ENCODE measurements at regions not wholly inside any gene's neighbourhood (a gene's known extent, or its start where the extent isn't known, plus 50 kb on each side); places are given as distances from the start of the nearest gene placed in this dataset.

- intact Hi-C loops (cut with DNase I; ENCODE audit: low total_unique reads) = no loop called here
- TF ChIP-seq POLR2A (IDR thresholded peaks at IDR 0.05) (no peak), POLR2AphosphoS5 (IDR thresholded peaks at IDR 0.05) (no peak), CTCF (IDR thresholded peaks at IDR 0.05) (no peak)
- Histone ChIP-seq H3K9me3 (no peaks in the 10 kb centered on the region), H3K4me3 (no peak overlapping the region), H3K27me3 (no peaks in the 10 kb centered on the region), H3K27ac (no peak overlapping the region), H3K36me3 (no peaks in the 10 kb centered on the region), H3K4me1 (no peaks in the 10 kb centered on the region)
- no peak for DNase-seq (ENCODE audit: low spot score in 2 of 2)
These were observed 76.5 kb upstream of the GPR12 start for GRCh38 chr13:26837102-26837501.

- H3K27me3 ChIP-seq = no peaks in the 10 kb centered on the region
- H3K27ac ChIP-seq = no peak overlapping the region
- intact Hi-C loops (cut with DNase I; ENCODE audit: low total_unique reads) = no loop called here
- H3K4me3 ChIP-seq = no peak overlapping the region
- no peaks in the 10 kb centered on the region for H3K36me3 ChIP-seq
- no peak for TF ChIP-seq CTCF (IDR thresholded peaks at IDR 0.05)
- TF ChIP-seq POLR2AphosphoS5 (IDR thresholded peaks at IDR 0.05) = no peak
- TF ChIP-seq POLR2A (IDR thresholded peaks at IDR 0.05) = no peak
- H3K4me1 ChIP-seq = no peaks in the 10 kb centered on the region
- no peak for DNase-seq (ENCODE audit: low spot score in 2 of 2)
- no peaks in the 10 kb centered on the region for H3K9me3 ChIP-seq
These were observed 76.0 kb upstream of the GPR12 start for GRCh38 chr13:26836626-26837025.

GRCh38 chr13:26834646-26835045 lies 74.1 kb upstream of the GPR12 start:
- DNase-seq (ENCODE audit: low spot score in 2 of 2) = no peak

GRCh38 chr13:26831336-26831908 lies 70.8 kb upstream of the GPR12 start:
- Histone ChIP-seq H3K27ac (no peak overlapping the region), H3K27me3 (no peaks in the 10 kb centered on the region), H3K4me1 (no peaks in the 10 kb centered on the region), H3K36me3 (no peaks in the 10 kb centered on the region), H3K4me3 (no peak overlapping the region), H3K9me3 (no peaks in the 10 kb centered on the region)
- TF ChIP-seq POLR2A (IDR thresholded peaks at IDR 0.05) (no peak), POLR2AphosphoS5 (IDR thresholded peaks at IDR 0.05) (no peak), CTCF (IDR thresholded peaks at IDR 0.05) (no peak)
- no peak for DNase-seq (ENCODE audit: low spot score in 2 of 2)
- intact Hi-C loops (cut with DNase I; ENCODE audit: low total_unique reads) = no loop called here

More at GRCh38 chr13:26834646-26835045, 74.1 kb upstream of the GPR12 start:
- TF ChIP-seq POLR2A (IDR thresholded peaks at IDR 0.05) = no peak
- TF ChIP-seq POLR2AphosphoS5 (IDR thresholded peaks at IDR 0.05) = no peak
- no peak for TF ChIP-seq CTCF (IDR thresholded peaks at IDR 0.05)
- Histone ChIP-seq H3K4me1 (no peaks in the 10 kb centered on the region), H3K27me3 (no peaks in the 10 kb centered on the region), H3K36me3 (no peaks in the 10 kb centered on the region), H3K9me3 (no peaks in the 10 kb centered on the region), H3K27ac (no peak overlapping the region), H3K4me3 (no peak overlapping the region)
- intact Hi-C loops (cut with DNase I; ENCODE audit: low total_unique reads) = no loop called here

- no peaks in the 10 kb centered on the region for H3K4me1 ChIP-seq
- DNase-seq (ENCODE audit: low spot score in 2 of 2) = no peak
- no peak overlapping the region for H3K4me3 ChIP-seq
- no peaks in the 10 kb centered on the region for H3K36me3 ChIP-seq
- no peak for TF ChIP-seq POLR2A (IDR thresholded peaks at IDR 0.05)
- no peak for TF ChIP-seq POLR2AphosphoS5 (IDR thresholded peaks at IDR 0.05)
- no peak for TF ChIP-seq CTCF (IDR thresholded peaks at IDR 0.05)
- intact Hi-C loops (cut with DNase I; ENCODE audit: low total_unique reads) = no loop called here
- H3K27me3 ChIP-seq = no peaks in the 10 kb centered on the region
- H3K27ac ChIP-seq = no peak overlapping the region
- no peaks in the 10 kb centered on the region for H3K9me3 ChIP-seq
These were observed 69.1 kb upstream of the GPR12 start for GRCh38 chr13:26829716-26830115.

All from breast epithelium (tissue), 4 donors.